ENCODE measurements at regions not wholly inside any gene's neighbourhood (a gene's known extent, or its start where the extent isn't known, plus 50 kb on each side); places are given as distances from the start of the nearest gene placed in this dataset.

- no peak for TF ChIP-seq POLR2A (IDR thresholded peaks at IDR 0.05; ENCODE audit: low read depth, low read length)
- no peak for TF ChIP-seq CTCF (conservative IDR thresholded peaks at IDR 0.05; ENCODE audit: low read depth, low read length)
- TF ChIP-seq RFX5 (IDR thresholded peaks at IDR 0.05; ENCODE audit: low read depth, low read length) = no peak
These were observed 414.2 kb downstream of the KLF5 start for GRCh38 chr13:73473016-73473415.
